ENCODE measurements at regions not wholly inside any gene's neighbourhood (a gene's known extent, or its start where the extent isn't known, plus 50 kb on each side); places are given as distances from the start of the nearest gene placed in this dataset.

GRCh38 chr2:80938463-80938862 lies 633.9 kb upstream of the LRRTM1 start:
- TF ChIP-seq CTCF (IDR thresholded peaks at IDR 0.05; ENCODE audit: insufficient read depth, low read length, poor library complexity, severe bottlenecking) = no peak
- no peak for TF ChIP-seq EZH2phosphoT487 (conservative IDR thresholded peaks at IDR 0.05; ENCODE audit: low read length)

All from SU-DHL-6 (cell line).